GM18505 (cell line): ENCODE measurements at regions not wholly inside any gene's neighbourhood (a gene's known extent, or its start where the extent isn't known, plus 50 kb on each side); places are given as distances from the start of the nearest gene placed in this dataset.

Experiments used
- ATAC-seq: cut with Tn5 transposase; IDR thresholded peaks from one replicate; pipeline ENCODE4 v1.9.1; 2021; ENCODE audit not compliant: unreplicated experiment
- POLR2A ChIP-seq: IDR thresholded peaks from 4 replicates; pipeline ENCODE4 v1.6.1; 2011; ENCODE audit warnings: borderline replicate concordance; ENCODE audit not compliant: insufficient read depth, insufficient read length; ENCODE audit errors: extremely low read depth

DNA sequence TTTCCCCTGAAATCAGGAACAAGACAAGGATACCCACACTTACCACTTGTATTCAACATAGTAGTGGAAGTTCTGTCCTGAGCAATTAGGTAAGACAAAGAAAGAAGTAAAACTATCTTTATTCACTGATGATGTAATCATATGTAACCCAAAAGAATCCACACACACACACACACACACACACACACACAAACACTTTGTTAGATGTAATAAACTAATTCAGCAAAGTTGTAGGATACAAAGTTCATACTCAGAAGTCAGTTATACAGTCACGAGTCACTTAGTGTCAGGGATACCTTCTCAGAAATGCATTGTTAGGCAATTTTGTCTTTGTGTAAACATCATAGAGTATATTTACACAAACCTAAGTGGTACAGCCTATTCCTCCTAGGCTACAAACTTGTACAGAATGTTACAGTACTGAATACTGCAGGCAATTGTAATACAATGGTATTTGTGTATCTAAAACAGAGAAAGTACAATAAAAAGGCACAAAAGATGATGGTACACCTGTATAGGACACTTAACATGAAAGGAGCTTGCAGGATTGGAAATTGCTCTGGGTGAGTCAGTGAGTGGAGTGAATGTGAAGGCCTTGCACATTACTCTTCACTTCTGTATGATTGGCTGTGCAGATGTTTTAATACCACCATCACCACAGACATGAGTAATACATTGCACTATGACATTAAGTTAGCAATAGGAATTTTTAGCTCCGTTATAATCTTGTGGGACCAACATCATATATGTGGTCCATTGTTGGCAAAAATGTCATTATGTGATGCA is 370.1 kb downstream of the ZFHX3 start:
- TF ChIP-seq POLR2A = no peak
- ATAC-seq = no peak

DNA sequence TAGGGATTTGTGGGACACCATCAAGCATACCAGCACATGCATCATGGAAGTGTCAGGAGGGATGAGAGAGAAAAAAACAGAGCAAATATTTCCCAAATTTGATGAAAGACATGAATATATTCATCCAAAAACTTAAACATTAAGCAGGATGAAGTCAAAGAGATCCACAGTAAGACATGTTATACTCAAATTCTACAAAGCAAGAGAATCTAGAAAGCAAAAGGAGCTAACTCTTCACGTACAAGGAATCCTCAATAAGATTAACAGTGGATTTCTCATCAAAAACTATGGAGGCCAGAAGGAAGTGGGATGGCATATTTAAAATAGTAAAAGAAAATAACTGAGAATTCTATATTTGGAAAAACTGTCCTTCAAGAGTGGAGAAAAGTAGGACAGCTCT is 374.8 kb downstream of the ZFHX3 start:
- ATAC-seq = no peak
- TF ChIP-seq POLR2A = no peak

DNA sequence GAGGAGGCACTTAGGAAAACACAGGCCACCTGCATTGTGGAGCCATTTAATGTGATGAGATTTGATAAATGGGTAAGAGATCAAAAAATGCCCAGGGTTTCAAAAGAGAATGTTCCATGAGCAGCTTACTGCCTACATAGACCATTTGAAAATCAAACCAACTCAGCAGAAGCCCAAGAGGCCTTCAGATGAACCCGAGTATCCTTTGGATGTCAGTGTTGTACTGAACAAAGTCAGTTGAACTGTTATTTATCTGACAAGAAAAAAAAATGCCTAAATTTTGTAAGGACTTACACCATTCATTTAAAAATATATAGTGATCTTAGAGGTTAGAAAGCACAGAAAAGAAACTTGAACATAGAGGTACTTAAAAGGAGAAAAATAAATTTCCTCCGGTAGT is 381.7 kb downstream of the ZFHX3 start:
- no peak for ATAC-seq
- TF ChIP-seq POLR2A = no peak

DNA sequence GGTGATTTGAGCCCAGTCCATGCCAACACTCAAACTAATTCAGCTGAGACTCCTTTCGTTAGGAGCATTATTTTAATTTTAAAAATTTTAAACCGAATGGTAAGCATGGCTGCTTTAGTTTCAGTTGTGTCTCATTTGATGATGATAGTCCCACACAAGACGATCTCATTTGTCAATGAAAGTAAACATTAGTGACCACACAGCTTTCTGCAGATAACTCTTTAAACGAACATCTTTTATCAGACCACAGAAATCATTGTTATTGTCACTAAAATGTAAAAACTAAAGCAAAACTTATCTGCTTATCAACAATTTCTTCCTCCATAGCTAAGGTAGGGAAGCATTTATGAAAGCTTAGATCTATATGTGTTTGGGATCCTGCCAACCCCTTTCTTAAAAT is 382.2 kb downstream of the ZFHX3 start:
- no peak for TF ChIP-seq POLR2A
- no peak for ATAC-seq

DNA sequence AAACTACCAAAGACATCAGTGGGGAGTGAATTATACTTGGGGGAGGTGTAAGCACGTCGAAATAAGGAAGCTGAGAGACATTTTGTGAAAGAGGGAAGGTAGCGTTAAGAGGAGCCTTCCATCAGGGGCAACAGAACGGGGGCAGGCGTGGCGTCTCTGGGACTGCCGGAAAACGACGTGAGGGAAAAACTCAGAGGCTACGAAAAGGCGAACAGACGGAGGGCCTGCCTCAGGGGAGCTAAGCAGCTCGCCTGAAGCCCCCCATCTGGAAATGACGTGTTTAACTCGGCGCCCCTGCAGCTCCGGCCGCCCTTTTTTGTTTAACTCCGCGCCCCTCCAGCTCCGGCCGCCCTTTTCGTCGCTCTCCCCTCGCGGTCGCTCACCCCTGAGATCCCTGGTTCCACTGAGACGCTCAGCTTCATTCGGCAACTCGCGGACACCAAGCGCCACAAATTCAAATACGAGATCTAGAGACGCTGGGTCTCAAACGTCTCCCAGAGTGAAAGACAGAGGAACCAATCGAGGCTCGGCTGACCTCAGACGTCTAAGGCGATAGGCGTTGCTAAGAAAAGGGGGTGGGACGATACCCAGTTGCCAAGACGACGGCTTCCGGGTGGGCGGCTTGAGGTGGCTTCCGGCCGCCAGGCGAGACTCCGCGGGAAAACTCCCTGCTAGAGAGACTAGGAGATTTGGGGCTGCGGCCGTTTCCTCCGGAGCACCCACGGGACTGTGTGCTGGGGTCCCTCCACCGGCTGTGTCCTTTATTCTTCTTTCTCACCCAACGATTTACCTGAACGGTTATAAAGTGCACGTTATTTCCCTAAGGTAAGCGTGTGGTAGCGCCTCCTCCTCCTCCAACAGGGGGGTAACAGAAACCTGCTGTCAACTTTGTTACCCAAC is 383.2 kb downstream of the ZFHX3 start:
- ATAC-seq = peak; percentile 100

DNA sequence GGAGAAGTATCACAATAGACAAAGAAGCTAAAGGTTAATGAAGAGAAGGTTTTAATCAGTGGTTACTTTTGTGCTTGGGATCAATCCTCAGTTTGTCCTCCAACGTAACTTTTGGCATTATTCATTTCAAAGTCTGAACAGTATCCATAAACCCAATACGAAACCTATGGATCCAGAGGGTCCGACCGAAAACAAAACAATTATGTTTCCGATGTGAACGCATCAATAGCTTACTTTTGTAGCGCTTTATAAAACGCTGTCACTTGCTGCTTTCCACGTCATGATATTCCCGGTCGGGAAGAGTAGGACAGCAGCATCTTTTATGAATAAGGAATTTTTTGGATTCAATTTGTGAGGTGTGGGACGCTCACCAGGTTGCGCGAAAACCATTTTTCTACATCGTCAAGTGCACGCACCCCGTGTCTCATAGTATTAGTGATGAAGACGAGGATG is 383.8 kb downstream of the ZFHX3 start:
- no peak for ATAC-seq
- TF ChIP-seq POLR2A = no peak

More for the DNA sequence above, 383.2 kb downstream of the ZFHX3 start:
- peak; percentile 62 for TF ChIP-seq POLR2A

DNA sequence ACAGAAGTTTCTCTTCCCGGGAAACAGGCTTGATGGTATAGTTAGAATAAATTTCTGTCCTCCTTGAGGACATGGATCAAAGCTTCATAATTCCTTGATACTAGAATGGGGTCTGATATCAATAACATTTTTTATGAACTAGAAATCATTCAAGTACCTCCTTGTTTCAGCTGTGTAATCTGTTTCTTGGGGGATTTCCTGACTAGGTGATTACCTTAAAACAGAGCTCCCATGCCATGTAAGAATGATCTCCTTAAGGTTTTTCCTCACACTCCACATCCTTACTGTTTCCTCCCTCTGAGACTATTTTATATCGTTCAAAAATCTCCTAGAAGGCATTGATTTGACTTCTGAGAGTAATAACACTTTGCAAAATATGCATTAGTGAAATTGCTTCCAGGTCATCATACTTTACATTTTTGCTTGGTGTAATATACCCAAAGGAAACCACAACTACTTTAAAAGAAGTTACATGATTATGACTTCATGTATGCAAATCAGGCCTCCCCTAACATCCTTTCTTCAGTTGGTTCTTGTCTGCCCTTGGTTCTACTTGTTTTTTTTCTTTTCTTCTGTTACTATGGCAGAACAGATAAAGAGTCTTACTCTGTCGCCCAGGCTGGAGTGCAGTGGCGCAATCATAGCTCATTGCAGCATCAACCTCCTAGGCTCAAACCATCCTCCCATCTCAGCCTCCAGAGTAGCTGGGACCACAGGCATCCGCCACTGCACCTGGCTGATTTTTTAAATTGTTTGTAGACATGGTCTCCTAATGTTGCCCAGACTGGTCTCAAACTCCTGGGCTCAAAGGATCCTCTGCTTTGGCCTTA is 388.8 kb downstream of the ZFHX3 start:
- no peak for ATAC-seq
- no peak for TF ChIP-seq POLR2A

DNA sequence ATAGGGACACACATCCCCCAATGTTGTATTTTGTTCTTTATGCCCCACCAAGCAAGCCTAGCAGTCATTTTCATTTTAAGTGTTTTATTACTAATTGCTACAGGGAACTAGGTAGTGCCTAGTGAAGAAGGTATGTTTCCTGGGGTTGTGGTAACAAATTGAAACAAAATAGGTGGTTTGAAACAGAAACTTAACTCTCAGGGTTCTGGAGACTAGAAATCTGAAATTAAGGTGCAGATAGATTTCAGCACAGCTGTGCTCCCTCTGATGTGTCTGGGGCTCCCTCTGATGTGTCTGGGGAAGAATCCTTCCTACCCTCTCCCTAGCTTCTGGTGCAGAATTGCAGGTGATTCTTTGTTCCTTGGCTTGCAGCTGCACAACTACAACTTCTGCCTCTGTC is 390.1 kb downstream of the ZFHX3 start:
- no peak for TF ChIP-seq POLR2A
- peak; percentile 87 for ATAC-seq

DNA sequence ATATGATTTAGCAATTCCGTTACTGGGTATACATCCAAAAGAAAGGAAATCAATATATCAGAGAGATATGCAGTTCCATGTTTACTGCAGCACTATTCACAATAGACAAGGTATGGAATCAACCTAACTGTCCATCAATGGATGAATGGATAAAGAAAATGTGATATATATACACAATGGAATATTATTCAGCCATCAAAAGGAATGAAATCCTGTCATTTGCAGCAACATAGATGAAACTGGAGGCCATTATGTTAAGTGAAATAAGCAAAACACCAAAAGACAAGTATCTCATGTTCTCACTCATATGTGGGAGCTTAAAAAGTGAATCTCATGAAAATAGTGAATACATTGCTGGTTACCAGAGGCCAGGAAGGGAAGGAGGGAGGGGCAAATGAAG is 390.8 kb downstream of the ZFHX3 start:
- ATAC-seq = no peak
- TF ChIP-seq POLR2A = no peak

DNA sequence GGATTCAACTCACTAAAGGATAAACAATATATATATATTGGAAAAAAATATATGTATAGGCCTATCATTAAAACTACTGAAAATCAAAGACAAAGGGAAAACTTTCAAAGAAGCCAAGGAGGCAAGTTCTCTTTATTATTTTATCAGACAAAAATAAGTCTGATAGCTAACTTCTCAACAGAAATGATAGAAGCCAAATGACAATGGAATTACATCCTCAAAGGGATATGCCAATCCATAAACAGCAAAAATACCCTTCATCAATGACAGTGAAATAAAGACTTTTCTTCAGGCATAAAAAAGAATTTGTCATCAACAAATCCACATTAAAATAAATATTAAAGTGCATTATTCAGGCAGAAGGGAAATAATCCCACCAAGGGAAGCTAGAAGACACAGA is 393.4 kb downstream of the ZFHX3 start:
- TF ChIP-seq POLR2A = no peak
- ATAC-seq = no peak

DNA sequence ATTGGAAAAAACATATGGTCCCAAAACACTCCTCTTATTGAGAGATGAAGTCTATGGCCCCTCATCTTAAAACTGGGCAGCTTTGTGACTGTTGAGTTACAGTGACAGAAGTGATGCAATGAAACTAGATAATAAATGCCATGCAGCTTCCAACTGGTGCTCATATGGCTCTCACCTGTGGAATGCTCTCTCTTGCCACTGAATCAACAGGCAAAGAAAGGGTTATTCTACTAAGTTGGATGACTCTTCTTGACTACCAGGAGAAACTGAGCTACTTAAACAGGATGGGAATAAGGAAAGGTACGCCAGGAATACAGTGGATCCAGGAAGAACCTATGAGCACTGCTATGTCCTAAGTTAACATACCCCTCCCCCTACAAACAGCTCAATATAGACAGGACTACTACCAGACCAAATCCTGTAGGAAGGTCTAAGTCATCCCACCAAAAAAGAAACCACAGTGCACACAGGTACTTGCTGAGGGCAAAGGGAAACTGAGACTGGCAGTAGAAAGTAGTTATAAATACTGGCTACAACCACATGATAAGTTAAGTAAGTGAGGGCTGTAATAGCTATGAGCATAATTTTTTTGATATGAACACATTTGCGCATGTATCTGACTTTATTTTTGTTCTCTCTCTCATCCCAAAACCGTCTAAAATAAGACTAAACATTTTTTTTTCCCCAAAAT is 398.5 kb downstream of the ZFHX3 start:
- ATAC-seq = no peak
- TF ChIP-seq POLR2A = no peak

DNA sequence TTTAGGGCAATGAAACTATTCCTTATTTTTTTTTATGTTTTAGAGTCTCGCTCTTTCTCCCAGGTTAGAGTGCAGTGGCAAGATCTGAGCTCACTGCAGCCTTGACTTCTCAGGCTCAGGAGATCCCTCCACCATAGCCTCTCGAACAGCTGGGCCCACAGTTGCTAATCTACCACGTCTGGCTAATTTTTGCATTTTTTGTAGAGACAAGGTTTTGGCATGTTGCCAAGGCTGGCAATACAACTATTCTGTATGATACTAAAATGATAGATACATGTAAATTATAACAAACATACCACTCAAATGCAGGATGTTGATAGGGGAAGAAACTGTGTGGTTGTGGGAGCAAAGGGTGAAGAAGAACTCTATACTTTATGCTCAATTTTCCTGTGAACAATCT is 401.3 kb downstream of the ZFHX3 start:
- ATAC-seq = no peak
- no peak for TF ChIP-seq POLR2A
